WTC11 (cell line): ENCODE measurements at regions not wholly inside any gene's neighbourhood (a gene's known extent, or its start where the extent isn't known, plus 50 kb on each side); places are given as distances from the start of the nearest gene placed in this dataset.
A peak's percentile ranks its signal among the peaks of the same experiment; 100 is the strongest.

ENCODE experiments used
- ATAC-seq: fragments of 200-7000 bp; cut with Tn5 transposase; 2 replicates; pipeline ENCODE4 v1.10.0; 2021; ENCODE audit warnings: mild to moderate bottlenecking, moderate library complexity
- CTCF ChIA-PET: fragments of 300-600 bp; sonication (Branson Sonifier 250); formaldehyde crosslinking; loops from one replicate; lab custom pipeline; 2021; ENCODE audit warnings: antibody characterized with exemption; lab: Charles Lee
- POLR2A ChIA-PET: fragments of 350-600 bp; sonication (Branson Sonifier 250); formaldehyde crosslinking; loops from one replicate; lab custom pipeline; 2021; ENCODE audit warnings: antibody characterized with exemption; lab: Charles Lee
- DNase-seq: peaks from one replicate; pipeline ENCODE4 v3.0.0; 2021; ENCODE audit warnings: low spot score
- H3K27ac Mint-ChIP-seq: 2 replicates; pipeline ENCODE4 v1.8.0; 2021; ENCODE audit warnings: mixed read lengths
- H3K27me3 Mint-ChIP-seq: 2 replicates; pipeline ENCODE4 v1.8.0; 2021; ENCODE audit warnings: low read depth, mild to moderate bottlenecking, moderate library complexity, mixed read lengths
- H3K36me3 Mint-ChIP-seq: 2 replicates; pipeline ENCODE4 v1.8.0; 2021; ENCODE audit warnings: mixed read lengths
- H3K4me1 Mint-ChIP-seq: 2 replicates; pipeline ENCODE4 v1.8.0; 2022; ENCODE audit warnings: mixed read lengths
- H3K4me3 Mint-ChIP-seq: 2 replicates; pipeline ENCODE4 v1.8.0; 2021; ENCODE audit warnings: mild to moderate bottlenecking, moderate library complexity, mixed read lengths
- H3K9me3 Mint-ChIP-seq: 2 replicates; pipeline ENCODE4 v1.8.0; 2021; ENCODE audit warnings: mixed read lengths
- CREB1 ChIP-seq: sonication (generic); formaldehyde crosslinking; IDR thresholded peaks from 2 replicates; pipeline ENCODE4 v1.8.0; 2023; ENCODE audit warnings: mild to moderate bottlenecking, missing genetic modification reagents
- ERG ChIP-seq: fragments of 250-450 bp; sonication (Bioruptor Pico); IDR thresholded peaks from 2 replicates; pipeline ENCODE4 v1.8.0; 2021; ENCODE audit warnings: mild to moderate bottlenecking
- FOXK1 ChIP-seq: sonication (generic); formaldehyde crosslinking; IDR thresholded peaks from 2 replicates; pipeline ENCODE4 v1.8.0; 2022; ENCODE audit warnings: mild to moderate bottlenecking, moderate library complexity, missing genetic modification reagents
- FOXP1 ChIP-seq: sonication (generic); formaldehyde crosslinking; IDR thresholded peaks from 2 replicates; pipeline ENCODE4 v1.8.0; 2022; ENCODE audit warnings: missing genetic modification reagents, mild to moderate bottlenecking, moderate library complexity, borderline replicate concordance
- GABPB1 ChIP-seq: sonication (generic); formaldehyde crosslinking; IDR thresholded peaks from 2 replicates; pipeline ENCODE4 v1.8.1; 2023; ENCODE audit warnings: mild to moderate bottlenecking, missing genetic modification reagents
- IRF1 ChIP-seq: sonication (generic); formaldehyde crosslinking; IDR thresholded peaks from 2 replicates; pipeline ENCODE4 v1.8.0; 2023; ENCODE audit warnings: missing genetic modification reagents
- JAZF1 ChIP-seq: fragments of 250-450 bp; sonication (Bioruptor Pico); IDR thresholded peaks from 2 replicates; pipeline ENCODE4 v1.9.0; 2021; ENCODE audit warnings: moderate library complexity, mild to moderate bottlenecking, inconsistent platforms
- JUN ChIP-seq: sonication (generic); formaldehyde crosslinking; IDR thresholded peaks from 2 replicates; pipeline ENCODE4 v1.8.0; 2023; ENCODE audit warnings: mild to moderate bottlenecking, missing genetic modification reagents
- NFE2L1 ChIP-seq: sonication (generic); formaldehyde crosslinking; IDR thresholded peaks from 2 replicates; pipeline ENCODE4 v1.8.1; 2023; ENCODE audit warnings: missing genetic modification reagents
- NR2C2 ChIP-seq: sonication (generic); formaldehyde crosslinking; IDR thresholded peaks from 2 replicates; pipeline ENCODE4 v1.8.0; 2022; ENCODE audit warnings: mild to moderate bottlenecking, missing genetic modification reagents
- PRRX2 ChIP-seq: fragments of 250-450 bp; sonication (Bioruptor Pico); IDR thresholded peaks from 2 replicates; pipeline ENCODE4 v1.8.0; 2021; ENCODE audit warnings: mild to moderate bottlenecking
- TEAD4 ChIP-seq: sonication (generic); formaldehyde crosslinking; IDR thresholded peaks from 2 replicates; pipeline ENCODE4 v1.8.0; 2022; ENCODE audit warnings: mild to moderate bottlenecking, missing genetic modification reagents
- ZBTB43 ChIP-seq: sonication (generic); formaldehyde crosslinking; IDR thresholded peaks from 2 replicates; pipeline ENCODE4 v1.8.1; 2023; ENCODE audit warnings: mild to moderate bottlenecking, missing genetic modification reagents
- ZNF416 ChIP-seq: fragments of 250-450 bp; sonication (Bioruptor Pico); IDR thresholded peaks from 2 replicates; pipeline ENCODE4 v1.9.0; 2021; ENCODE audit warnings: mild to moderate bottlenecking, inconsistent platforms
- ZNF423 ChIP-seq: fragments of 250-450 bp; sonication (Bioruptor Pico); IDR thresholded peaks from 2 replicates; pipeline ENCODE4 v2.1.2; 2022; ENCODE audit warnings: mild to moderate bottlenecking, moderate library complexity
- TF ChIP-seq, protein P1 (sequence below): sonication (generic); formaldehyde crosslinking; IDR thresholded peaks from 2 replicates; pipeline ENCODE4 v1.8.1; 2023; ENCODE audit warnings: mild to moderate bottlenecking, missing genetic modification reagents, moderate library complexity
- TF ChIP-seq, protein P2 (sequence below): sonication (generic); formaldehyde crosslinking; IDR thresholded peaks from 2 replicates; pipeline ENCODE4 v1.8.0; 2022; ENCODE audit warnings: mild to moderate bottlenecking, missing genetic modification reagents
- TF ChIP-seq, protein P3 (sequence below): fragments of 200-600 bp; IDR thresholded peaks from 2 replicates; pipeline ENCODE4 v1.8.0; 2022; ENCODE audit warnings: antibody characterized with exemption

- TF ChIP-seq, protein P1, sequence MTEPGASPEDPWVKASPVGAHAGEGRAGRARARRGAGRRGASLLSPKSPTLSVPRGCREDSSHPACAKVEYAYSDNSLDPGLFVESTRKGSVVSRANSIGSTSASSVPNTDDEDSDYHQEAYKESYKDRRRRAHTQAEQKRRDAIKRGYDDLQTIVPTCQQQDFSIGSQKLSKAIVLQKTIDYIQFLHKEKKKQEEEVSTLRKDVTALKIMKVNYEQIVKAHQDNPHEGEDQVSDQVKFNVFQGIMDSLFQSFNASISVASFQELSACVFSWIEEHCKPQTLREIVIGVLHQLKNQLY (CRISPR knock-in tag), result no peak
- TF ChIP-seq ERG (CRISPR knock-in tag), result no peak
- TF ChIP-seq, protein P2, sequence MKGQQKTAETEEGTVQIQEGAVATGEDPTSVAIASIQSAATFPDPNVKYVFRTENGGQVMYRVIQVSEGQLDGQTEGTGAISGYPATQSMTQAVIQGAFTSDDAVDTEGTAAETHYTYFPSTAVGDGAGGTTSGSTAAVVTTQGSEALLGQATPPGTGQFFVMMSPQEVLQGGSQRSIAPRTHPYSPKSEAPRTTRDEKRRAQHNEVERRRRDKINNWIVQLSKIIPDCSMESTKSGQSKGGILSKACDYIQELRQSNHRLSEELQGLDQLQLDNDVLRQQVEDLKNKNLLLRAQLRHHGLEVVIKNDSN (CRISPR knock-in tag), result no peak
- no peak for TF ChIP-seq PRRX2
- TF ChIP-seq JAZF1 (CRISPR knock-in tag), result no peak
- no peak for TF ChIP-seq JUN (CRISPR knock-in tag)
- TF ChIP-seq FOXP1 (CRISPR knock-in tag), result no peak
- TF ChIP-seq NR2C2 (CRISPR knock-in tag), result no peak
- TF ChIP-seq TEAD4 (CRISPR knock-in tag), result no peak
- no peak for TF ChIP-seq IRF1 (CRISPR knock-in tag)
- TF ChIP-seq ZNF416, result no peak
- TF ChIP-seq NFE2L1 (CRISPR knock-in tag), result no peak
- TF ChIP-seq ZNF423 (CRISPR knock-in tag), result no peak
- TF ChIP-seq, all 79 proteins: peak for 0
Observed at GRCh38 chr11:33479231-33479630, 221.4 kb downstream of the C11orf91 start (continued).

DNA sequence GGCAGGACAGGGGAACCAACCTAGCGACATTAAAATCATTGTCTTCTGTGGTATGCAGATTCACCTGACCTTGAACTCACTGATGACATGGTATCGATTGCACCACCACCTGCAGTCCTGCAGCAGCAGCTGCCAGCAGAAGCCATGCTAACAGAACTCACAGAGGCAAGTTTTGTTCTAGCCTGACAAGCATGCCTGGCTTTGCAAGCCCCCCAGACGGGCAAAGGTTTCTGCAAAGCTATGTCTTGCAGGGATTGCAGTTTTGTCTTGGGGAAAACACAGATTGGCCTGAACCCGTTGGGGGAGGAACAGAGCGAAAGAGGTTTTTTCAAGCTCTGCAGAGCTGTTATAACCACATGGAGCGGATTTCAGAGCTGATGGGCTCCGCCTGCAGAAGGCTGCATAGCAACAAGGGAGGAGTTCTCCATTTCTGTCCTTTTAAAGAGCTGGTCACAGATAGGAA is 221.0 kb downstream of the HIPK3 start:
- H3K36me3 Mint-ChIP-seq, result no peaks in the 10 kb centered on the region
- TF ChIP-seq GABPB1 (CRISPR knock-in tag) (0 out of 2 replicates have a peak, but pooled peaks have one; percentile 14), FOXK1 (no peak)
- TF ChIP-seq, all 79 proteins: peak for 1
- no peaks in the 10 kb centered on the region for H3K9me3 Mint-ChIP-seq
- DNase-seq (no peak), ATAC-seq (peak; percentile 44)
- no peaks in the 10 kb centered on the region; the same call in 1 of the 2 replicates for H3K27me3 Mint-ChIP-seq
- POLR2A ChIA-PET, result interaction anchor here (0.9 kb wide), 1 partner anchor 310 kb away, joined by 3 read pairs; no protein-coding TSS in a partner anchor
- H3K4me1 Mint-ChIP-seq, result no peaks in the 10 kb centered on the region
- no peak overlapping the region for H3K4me3 Mint-ChIP-seq
- no peak overlapping the region for H3K27ac Mint-ChIP-seq
- CTCF ChIA-PET, result no interaction called here

DNA sequence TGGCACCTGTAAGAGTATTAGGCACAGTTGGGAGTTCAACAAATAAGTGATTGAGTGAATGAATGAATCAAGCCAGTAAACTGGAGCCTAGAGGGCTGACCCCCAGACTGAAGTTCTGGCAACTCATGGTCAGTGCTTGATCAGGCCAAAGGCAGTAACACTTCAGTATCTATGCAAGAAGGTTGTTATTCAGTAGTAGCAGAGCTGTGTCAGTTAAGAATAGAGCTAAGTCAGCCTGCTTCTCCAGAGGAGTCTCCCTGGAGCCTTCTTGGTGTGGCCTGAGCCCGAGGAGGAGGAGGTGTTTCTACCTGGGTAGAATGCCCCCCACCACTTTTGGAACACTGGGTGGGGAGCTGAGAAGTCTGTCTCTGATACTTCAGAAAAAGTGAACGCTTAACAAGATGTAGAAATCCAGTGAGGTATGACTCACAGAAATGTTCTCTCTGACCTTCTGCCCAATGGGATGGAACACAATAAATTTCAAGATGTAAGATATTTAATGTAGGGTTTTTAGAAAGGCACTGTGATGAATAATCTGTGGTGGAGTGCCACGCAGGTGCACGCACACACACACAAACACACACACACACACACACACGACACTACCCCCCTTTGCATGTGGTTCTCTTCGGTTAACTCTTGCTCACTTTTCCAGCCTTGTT is 219.9 kb downstream of the HIPK3 start:
- no peak overlapping the region for H3K4me3 Mint-ChIP-seq
- no peaks in the 10 kb centered on the region for H3K9me3 Mint-ChIP-seq
- ChIA-PET CTCF (no interaction called here), POLR2A (no interaction called here)
- H3K27me3 Mint-ChIP-seq, result no peaks in the 10 kb centered on the region; the same call in 1 of the 2 replicates
- no peak for ATAC-seq
- H3K36me3 Mint-ChIP-seq, result no peaks in the 10 kb centered on the region
- TF ChIP-seq ZBTB43 (CRISPR knock-in tag) (no peak), ERG (CRISPR knock-in tag) (no peak), CREB1 (CRISPR knock-in tag) (no peak)
- TF ChIP-seq, protein P3, sequence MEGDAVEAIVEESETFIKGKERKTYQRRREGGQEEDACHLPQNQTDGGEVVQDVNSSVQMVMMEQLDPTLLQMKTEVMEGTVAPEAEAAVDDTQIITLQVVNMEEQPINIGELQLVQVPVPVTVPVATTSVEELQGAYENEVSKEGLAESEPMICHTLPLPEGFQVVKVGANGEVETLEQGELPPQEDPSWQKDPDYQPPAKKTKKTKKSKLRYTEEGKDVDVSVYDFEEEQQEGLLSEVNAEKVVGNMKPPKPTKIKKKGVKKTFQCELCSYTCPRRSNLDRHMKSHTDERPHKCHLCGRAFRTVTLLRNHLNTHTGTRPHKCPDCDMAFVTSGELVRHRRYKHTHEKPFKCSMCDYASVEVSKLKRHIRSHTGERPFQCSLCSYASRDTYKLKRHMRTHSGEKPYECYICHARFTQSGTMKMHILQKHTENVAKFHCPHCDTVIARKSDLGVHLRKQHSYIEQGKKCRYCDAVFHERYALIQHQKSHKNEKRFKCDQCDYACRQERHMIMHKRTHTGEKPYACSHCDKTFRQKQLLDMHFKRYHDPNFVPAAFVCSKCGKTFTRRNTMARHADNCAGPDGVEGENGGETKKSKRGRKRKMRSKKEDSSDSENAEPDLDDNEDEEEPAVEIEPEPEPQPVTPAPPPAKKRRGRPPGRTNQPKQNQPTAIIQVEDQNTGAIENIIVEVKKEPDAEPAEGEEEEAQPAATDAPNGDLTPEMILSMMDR, result no peak
- DNase-seq, result no peak
- H3K27ac Mint-ChIP-seq, result no peak overlapping the region
- H3K4me1 Mint-ChIP-seq, result no peaks in the 10 kb centered on the region
